Peyer's patch (tissue), 4 donors: ENCODE measurements at regions not wholly inside any gene's neighbourhood (a gene's known extent, or its start where the extent isn't known, plus 50 kb on each side); places are given as distances from the start of the nearest gene placed in this dataset.

Experiments used
- POLR2A ChIP-seq, 2 donors: fragments of 450-650 bp; IDR thresholded peaks; one replicate each; pipeline ENCODE4 v1.5.1; 2017; ENCODE audit warnings: antibody characterized with exemption in 2 of 2, mild to moderate bottlenecking in 2 of 2, moderate library complexity in 2 of 2
- TF ChIP-seq, protein P1 (sequence below), 6 experiments: fragments of 450-650 bp in 4 of 6; fragments of 200-600 bp in 2 of 6; sonication (generic) in 1 of 6; IDR thresholded peaks; one replicate each; pipeline ENCODE4 v1.5.1; 2017 to 2019; ENCODE audit warnings: antibody characterized with exemption in 6 of 6, mild to moderate bottlenecking in 3 of 6, moderate library complexity in 1 of 6

DNA sequence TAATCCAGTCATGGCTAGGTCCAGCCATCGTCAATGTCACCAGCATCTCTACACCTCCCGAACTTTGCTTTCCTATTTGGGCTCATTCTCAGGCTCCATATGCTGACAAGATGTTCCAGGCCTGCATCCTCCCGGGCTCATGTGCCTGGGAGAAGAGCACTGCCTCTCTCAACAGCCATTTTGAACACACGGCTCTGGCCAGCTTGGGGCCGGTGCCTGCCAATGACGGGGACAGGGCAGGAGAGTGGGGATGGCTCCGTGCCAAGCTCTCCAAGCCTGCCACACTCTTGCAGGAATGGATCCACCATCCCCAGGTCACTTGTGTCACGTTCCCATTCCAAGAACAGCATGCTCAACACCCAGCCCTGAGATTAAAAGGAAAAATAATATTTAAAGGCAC is 61.4 kb upstream of the PAX7 start:
- TF ChIP-seq, protein P1, sequence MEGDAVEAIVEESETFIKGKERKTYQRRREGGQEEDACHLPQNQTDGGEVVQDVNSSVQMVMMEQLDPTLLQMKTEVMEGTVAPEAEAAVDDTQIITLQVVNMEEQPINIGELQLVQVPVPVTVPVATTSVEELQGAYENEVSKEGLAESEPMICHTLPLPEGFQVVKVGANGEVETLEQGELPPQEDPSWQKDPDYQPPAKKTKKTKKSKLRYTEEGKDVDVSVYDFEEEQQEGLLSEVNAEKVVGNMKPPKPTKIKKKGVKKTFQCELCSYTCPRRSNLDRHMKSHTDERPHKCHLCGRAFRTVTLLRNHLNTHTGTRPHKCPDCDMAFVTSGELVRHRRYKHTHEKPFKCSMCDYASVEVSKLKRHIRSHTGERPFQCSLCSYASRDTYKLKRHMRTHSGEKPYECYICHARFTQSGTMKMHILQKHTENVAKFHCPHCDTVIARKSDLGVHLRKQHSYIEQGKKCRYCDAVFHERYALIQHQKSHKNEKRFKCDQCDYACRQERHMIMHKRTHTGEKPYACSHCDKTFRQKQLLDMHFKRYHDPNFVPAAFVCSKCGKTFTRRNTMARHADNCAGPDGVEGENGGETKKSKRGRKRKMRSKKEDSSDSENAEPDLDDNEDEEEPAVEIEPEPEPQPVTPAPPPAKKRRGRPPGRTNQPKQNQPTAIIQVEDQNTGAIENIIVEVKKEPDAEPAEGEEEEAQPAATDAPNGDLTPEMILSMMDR (IDR thresholded peaks at IDR 0.05): no peak
- no peak for TF ChIP-seq POLR2A (IDR thresholded peaks at IDR 0.05)
